ENCODE measurements at regions not wholly inside any gene's neighbourhood (a gene's known extent, or its start where the extent isn't known, plus 50 kb on each side); places are given as distances from the start of the nearest gene placed in this dataset.

DNA sequence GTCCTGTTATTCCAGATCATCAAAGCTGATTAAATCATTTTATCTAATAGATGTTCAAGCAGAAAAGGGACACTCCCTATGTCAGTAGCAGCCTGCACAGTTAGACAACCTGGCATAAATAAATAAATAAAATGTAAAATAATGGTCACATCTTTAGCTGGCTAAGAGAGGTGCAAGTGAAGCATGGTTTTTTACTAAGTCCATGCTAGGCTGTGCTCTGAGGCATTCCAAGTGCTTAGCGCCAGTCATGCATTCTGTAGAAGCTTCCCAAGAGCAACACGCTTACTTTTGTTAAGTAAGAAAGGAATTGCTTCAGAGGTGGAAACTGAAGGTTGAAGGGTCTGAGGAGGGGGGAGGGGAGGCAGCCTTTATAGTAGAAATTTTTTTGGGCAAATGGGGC, 351.2 kb downstream of the CDH2 start:
- DNase-seq, result no peak

DNA sequence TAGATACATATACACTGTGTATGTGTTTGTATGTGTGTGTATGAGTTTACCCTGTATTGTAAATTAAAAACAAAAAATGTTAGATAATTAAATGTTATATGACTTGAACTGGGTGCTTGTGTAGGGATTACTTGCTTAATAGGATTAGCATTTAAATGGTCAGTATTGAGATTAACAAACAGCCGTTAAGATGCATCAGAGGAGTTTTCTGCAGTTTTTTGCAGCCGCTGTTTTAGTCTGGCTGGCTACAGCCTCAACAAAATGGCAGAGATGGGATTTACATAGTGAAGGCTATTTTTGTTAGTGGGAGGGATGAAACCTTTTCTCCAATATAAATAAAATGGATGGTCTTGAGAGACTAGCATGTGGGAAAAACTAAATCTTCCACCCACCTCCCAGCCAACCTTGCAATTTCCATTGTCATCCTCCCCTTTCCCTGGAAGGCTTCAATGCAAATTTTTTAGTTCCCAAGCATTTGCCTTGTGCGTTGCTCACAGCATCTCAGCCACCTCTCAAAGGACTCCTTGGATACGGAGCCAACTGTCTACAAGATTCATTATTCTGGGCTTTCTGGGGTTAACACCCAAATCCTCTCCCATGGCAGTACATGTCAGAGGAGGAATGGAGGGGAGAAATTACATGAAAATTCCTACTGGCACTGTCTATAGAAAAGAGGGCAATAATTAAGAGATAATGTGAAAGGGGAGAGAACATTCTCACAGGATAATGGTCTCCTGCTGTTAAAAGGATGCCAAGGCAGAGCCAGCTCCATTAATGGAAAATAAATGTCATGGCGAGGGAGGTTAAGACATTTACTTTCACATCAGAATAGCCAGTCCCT, 351.9 kb downstream of the CDH2 start:
- DNase-seq, result no peak

DNA sequence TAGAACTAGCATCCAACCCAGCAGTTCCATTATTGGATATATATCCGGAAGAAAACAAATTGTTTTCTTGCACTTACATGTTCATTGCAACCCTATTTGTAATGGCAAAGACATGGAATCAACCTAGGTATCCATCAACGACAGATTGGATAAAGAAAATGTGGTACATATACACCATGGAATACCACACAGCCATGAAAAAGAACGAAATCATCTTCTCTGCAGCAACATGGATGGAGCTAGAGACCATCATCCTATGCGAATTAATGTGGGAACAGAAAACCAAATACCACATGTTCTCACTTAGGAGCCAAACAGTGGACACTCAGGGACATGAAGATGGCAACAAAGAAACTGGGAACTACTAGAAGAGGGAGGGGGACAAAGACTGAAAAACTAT, 352.7 kb downstream of the CDH2 start:
- DNase-seq, result no peak

DNA sequence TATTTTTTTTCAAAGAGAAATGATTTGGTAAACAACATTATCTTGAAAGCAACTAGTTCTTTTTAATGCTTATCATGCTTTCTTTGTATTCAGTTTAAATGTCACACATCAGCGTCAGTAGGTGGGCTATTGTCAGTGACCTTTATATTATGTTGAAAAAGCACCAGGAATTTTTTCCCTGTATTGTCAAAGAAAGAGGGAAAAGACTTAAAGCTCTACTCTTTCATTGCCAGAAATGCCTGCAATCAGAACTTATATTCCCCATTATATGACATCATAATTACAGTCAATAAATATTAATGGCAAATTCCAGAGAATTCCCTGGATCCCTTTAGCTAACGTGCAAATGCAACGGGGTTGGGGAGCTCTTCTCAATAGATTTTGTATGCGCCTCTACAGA, 353.9 kb downstream of the CDH2 start:
- no peak for DNase-seq

DNA sequence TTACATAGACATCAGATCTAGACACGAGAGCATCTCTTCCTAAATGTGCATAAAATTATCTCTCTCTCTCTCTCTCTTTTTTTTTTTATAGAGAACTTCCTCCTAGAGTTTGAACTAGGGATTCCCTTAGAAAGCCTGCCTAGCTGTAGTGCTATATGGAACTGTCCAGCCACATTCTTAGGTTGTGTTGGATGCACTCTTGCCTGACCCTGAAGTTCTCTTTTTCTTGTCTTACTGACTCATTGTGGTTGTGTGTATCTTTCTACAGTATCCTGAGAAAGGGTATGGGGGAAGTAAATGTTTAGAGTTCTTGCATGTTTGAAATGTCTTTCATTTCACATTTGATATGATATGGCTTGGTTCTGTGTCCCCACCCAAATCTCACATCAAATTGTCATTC, 368.2 kb downstream of the CDH2 start:
- no peak for DNase-seq

DNA sequence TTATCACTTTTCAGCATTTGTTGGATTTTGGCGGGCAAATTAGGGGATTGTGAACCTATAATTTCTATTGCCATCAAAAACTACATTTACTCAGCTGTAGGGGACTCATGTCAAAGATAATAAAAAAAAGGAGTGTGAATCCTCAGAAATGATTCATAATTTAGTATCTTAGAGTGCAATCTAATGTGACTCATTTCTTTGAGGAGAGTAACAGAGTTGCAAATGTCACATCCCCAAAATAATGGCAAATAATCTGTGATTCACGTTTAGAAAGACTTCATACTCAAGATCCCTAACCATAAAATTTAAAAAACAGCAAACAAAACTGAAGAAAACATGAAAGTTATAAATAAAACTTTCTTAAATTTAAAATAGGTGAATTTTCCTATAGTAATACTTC, 373.0 kb downstream of the CDH2 start:
- DNase-seq, result no peak

DNA sequence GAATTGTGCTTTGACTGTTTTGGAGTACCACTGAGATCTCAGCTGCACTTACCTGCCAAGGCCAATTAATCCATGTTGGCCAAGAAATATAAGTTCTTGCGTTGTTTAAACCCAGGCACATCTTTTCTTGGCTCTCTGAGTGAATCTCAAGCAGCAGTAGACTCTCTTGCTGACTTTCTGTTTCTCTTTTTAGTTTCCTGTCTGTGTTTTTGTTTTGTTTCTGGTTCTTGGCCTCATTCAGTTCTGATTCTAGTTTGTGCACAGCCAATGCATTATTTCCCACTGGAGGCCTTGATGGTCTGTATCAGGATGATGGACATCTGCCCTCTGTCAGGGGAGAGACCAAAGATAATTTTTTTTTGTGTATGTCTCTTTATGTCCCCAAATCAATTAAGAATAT, 379.4 kb downstream of the CDH2 start:
- DNase-seq, result no peak

DNA sequence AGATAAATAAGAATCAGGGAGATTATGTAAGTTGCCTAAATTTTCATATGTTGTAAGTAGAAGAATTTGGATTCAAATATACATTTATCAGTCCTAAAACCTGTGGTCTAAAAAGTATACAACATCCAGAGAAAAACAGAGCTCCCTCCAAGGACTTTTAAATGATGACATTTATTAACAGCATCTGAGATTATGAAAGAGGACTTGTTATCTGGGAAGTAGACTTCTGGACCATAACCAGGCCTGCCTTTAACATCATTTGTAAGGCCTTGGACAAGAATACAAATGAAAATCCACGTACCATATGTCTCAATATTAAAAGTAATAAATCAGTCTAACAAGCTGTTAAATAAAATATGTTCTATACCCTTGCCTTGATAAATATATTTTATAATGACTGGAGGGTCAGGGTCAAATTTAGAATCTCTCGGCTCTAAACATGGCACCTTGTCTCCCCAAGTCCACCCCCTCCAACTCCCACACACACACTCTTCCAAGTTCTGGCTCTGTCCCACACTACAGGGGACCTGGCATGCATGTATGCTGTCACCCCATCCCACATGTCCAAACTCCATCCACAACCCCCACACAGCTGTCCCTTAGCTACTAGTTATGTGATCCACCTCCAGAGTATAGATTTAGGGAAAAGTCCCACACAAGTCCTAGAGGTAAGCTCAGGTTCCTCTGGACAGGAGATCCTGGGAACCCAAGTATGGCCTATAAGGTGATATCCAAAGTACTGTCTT, 382.6 kb downstream of the CDH2 start:
- no peak for DNase-seq

DNA sequence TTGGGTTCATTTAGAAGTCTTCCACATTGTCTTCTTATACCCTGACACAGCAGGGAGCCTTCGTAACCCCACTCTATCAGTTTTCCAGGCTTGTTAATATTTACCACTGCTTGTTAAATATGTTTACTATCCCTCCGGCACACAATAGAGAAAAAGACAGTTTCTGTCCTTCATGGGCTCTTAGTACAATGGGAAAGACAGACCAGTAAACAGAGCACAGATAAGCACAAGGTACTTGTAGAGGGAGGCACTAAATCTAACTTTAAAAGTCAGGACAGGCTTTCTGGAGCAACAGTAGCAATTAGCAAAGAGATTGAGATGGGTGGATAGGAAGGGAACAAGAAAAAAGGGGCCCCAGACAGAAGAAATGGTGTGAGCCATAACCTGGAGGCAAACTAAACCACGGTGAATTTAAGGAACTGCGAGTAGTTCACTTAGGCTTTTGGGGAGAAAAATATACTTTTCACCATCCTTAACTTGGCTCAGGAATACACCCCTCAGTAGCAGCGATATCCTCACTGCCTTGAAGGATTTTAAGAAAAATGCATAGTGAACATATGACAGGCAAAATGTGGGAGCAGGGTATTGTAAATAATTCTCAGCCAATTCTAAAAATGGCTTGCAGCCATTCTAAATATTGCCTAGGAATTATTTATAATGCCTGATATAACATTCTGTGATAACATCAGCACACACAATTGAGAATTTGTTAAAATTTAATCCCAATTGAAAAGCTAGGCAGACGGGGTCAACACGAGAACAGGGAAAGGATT, 383.7 kb downstream of the CDH2 start:
- DNase-seq, result no peak

DNA sequence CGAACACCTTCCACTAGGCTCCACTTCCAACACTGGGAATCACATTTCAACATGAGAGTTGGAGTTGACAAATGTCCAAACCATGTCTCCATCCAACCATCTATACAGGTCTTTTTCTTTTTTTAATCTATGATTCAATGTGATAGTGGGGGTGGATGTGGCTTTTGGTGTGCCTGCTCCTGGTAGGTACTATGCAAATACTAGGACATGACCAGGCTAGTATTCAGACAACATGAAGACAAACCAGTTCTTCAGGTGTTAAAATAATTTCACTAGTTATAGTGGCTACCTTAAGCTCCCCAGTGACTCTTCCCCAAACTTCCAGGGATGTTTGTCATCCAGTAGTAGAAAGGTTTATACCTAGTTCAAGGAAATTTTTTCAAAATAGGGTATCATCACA, 387.5 kb downstream of the CDH2 start:
- no peak for DNase-seq

DNA sequence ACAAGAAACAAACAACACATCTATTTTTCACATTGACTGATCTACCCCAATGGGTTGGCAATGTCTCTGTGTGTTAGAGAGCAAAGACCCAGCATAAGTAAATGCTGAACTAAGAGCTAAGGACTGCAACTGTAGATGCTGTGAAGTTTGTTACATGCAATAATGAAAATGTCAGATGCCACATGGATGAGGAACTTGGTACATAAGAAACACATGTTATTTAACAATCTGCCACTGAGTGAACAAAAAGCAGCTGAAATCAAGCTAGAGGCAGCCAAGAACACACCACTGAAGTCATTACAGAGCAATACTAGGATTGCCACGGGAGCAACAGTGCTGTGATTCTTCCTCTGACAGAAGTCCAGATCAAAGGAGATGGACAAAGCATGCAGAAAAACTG, 389.4 kb downstream of the CDH2 start:
- DNase-seq, result no peak

DNA sequence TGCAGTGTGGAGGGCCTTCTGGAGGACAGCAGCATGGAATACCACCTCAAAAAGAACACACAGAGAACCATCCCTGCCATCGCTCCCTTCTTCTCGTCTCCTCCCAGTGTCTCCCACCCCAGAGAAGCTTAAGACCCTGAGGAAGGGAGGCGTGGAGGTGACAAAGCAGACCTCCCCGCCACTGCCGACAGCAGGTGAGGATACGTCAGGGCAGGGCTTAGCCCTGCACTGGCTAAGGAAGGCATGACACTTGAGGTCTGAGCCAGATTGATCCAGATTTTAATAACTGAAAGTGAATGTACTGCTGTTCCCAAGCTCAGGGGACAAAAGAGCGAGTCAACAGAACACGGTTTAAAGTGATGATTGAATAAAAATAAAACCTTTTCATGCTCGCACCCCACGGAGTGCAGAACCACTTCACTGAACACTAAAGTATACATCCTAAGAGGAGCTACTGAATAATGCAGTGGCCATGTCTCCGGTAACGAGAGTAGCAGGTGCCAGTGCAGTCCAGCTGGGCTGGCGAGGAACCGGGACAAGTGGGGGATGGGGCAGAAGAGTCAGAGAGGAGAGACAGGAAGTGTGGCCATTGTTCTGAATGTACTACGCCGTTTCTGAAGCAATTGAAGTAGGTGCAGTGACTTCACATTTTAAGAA, 391.0 kb downstream of the CDH2 start:
- DNase-seq, result no peak

DNA sequence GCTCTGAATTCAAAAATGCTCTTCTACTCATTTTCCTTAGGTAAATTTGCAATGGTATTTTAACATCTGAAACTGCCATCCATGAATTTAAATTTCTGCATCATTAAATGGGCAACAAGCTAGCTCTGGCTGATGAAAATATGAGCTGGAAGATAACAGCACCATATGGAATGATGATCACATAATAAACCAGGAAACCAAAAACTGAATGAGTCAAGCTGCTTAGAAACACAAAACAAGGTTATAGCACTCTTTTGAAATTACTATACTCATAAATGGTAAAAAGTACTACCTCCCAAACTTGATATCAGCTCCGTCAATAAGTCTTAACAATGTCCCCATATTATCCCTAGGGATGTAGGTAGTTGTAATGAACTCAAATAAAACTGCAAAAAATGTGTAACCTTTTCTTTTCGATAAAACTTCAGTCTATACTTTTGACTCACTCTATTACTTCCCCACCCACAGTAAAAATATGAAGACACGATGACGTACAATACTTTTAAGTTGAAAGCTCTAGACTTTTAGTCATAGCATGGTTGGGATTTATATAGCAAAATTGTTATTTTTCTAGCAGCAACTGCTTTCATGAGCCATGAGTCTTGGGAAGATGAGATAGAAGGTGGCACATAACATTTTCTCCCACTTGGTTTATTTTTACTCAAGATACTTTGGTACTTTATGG, 396.7 kb downstream of the CDH2 start:
- no peak for DNase-seq

DNA sequence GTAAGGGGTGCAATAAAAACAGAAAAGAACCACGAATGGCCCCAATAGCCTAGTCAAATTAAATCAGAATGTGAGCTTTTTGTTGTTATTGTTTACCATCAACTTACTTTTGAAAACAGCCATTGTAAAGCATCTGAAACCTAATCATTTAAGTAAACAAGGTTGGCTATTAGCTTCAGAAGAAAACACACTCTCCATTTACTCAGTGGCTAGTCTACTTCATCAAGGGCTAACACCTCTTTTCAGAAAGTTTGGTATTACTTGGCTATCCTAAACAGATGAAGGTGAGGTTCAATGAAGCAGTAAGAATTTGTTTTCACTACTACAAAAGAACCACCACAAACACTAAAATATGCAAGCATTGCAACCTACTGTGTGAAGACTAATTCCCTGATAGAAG, 398.0 kb downstream of the CDH2 start:
- no peak for DNase-seq

DNA sequence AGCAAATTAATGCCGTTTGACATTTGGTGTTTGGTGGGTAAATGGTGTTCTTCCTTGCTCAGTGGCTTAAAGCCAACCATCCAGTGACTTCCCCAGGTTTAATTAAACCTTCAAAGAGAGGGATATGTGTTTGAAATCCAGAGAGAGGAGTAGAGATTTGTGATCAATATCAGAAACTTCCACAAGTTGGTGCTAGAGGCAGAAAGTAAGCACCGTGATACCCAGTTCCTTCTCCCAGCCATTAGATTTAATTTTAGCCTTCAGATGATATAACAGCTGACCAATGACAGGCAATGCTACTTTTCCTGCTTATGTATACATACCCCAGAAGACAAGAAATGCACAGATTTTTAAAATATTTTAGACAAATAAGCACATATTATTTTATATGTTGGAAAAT, 398.5 kb downstream of the CDH2 start:
- no peak for DNase-seq

DNA sequence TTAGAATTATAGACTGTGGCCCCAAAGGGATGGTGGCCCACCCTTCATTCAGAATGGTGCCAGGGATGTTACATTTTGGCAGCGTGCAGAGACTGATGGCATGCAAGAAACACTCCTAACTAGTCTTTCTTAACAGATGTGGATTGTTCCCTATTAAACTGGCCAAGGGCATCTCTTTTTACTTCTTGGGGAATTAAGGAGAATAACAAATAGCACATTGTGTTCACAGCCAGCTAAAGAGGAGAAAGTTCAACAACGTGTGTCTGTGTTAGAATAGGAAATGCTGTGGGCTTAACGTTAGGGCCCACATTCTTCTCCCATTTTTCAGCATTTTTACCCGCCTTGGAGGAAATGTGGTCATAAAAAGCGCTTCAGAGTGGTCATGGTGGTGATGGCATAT, 404.8 kb downstream of the CDH2 start:
- no peak for DNase-seq

DNA sequence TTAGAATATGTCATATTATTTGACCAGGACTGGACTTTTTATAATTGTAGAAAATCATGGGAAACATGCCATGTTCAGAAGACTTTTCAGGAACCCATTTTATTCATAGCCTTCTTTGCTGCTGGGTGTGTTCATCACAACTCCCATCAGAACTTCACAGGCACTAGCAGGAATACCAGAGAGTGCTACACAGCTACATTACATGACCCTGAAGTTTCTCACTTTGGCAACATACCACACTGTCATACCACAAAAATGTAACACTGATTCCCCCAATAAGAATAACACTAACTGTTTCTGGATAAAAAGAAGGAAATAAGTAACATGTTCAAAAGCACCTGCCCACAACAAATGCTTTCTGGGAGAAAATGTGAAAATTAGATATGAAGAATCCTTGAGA, 405.4 kb downstream of the CDH2 start:
- DNase-seq, result no peak

DNA sequence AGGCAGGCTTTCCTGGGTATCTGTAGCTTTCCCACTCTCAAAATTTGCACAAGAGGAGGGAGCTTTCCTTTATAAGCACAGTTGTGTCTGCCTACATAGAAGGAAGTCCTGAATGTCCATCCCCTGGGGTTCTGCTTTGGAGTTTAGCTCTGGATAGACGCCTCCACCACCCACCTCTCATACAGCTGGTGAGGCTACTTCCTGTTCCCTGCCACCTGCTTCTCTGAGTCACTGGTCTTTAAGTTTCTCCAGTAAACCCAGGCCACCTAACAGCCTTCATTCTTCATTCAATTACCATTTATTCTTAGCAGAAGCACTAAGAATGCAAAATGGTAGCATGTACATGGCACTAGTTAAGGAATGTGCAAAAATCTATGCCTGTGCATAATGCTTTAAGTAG, 407.8 kb downstream of the CDH2 start:
- DNase-seq, result no peak

DNA sequence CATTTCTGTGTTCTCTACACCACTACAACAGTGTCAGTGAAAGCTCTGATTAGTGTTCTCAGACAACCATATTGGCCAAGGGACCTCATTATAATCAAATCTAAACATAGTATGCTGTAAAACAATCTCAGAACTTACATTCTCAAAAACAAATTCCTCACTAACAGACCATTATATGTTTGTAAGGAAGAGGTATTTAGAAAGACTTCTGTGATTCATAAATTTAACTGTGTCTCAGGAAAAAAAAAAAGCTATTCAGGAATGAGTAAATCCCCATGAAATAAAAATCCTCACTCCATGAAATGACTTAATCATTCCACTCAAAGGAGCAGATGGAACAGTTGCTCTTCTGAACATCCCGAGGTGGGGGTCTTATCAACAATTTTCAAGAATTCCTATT, 413.0 kb downstream of the CDH2 start:
- DNase-seq, result no peak

DNA sequence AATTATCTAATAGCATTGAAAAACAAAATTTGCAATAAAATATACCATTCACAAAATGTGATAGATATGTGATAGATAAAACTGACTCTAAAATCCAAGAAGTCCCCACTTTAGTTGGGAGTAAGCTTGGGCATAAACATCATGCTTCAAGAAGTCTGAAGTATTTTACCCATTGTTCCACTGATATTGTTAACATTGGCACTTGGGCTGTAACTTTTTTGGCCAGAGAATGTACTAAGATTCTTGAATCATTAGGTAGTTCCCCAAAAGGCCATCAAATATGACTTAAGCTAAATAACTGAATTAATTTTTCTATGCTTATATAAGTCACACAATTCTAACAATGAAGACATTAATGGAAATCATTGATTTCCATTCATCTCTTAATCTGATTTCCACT, 413.6 kb downstream of the CDH2 start:
- DNase-seq, result no peak

DNA sequence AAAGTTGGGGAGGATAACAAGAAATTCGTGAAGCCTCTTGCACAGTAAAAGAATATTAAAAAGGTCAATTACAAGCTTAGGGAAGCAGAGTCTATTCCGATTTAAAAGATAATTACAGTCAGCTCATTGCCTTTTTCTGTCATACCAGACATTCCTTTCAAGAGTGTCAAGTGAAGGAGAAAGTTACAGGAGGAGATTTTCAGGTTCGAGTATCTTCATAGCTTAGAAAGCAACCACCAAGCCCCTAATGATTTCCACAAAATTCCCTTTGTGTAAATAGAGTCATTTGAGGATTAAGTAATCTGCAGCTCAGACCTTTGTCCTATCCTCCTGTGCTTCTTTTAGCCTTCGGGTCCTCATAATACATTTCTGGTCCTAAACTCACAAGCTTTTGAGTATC, 414.9 kb downstream of the CDH2 start:
- DNase-seq, result no peak

DNA sequence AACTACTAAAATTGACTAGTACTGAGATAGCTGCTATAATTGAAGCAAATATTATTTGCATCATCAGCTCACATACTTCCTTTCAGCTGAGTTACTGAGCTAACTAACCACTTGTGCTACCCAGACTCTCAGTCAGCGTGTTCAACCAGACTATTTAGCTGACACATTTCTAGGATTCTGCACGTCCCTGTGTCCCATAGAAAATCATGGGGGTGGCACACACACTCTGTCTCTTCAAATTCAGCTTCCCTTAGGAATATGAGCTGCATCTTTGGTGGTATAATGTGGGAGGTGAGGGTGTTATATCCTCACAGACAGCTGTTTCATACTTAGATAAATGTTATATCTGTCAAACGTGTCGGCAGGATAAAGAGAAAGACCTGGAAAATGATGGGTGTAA, 424.0 kb downstream of the CDH2 start:
- DNase-seq, result no peak

DNA sequence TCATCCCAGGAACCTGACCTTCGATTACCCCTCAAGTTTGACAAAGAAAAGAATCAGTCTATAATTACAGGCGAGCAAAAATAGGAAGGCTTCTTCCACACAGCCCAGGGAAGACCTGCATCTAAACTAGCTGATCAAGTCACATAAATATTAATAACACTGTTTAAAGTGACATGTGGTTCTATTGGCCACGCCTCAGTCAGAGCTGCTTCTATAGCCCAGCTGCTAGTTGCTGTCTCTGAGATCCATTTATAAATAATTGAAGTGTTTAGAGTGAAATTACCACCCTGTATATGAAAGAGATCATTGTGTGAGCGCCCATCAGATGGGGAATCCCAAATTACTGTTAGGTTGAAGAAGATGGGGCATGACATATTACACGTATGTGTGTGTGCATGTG, 426.0 kb downstream of the CDH2 start:
- no peak for DNase-seq
